SU-DHL-6 (cell line): ENCODE measurements at regions not wholly inside any gene's neighbourhood (a gene's known extent, or its start where the extent isn't known, plus 50 kb on each side); places are given as distances from the start of the nearest gene placed in this dataset.

ENCODE experiments used
- CTCF ChIP-seq: fragments of 200-600 bp; sonication (generic); IDR thresholded peaks from one replicate; pipeline ENCODE4 v1.5.1; 2017; ENCODE audit warnings: antibody characterized with exemption, mild to moderate bottlenecking, low read length, moderate library complexity; ENCODE audit not compliant: insufficient read depth, poor library complexity, severe bottlenecking
- EZH2phosphoT487 ChIP-seq: fragments of 200-600 bp; sonication (generic), shearing (Covaris generic); conservative IDR thresholded peaks from 2 replicates; pipeline ENCODE4 v1.6.1; 2018; ENCODE audit warnings: mild to moderate bottlenecking, antibody characterized with exemption, low read length, moderate library complexity, mixed read lengths

GRCh38 chr5:57783693-57784092, 301.1 kb upstream of the ACTBL2 start:
- TF ChIP-seq CTCF (no peak), EZH2phosphoT487 (no peak)
